Stomach (tissue), 4 donors: ENCODE measurements at regions not wholly inside any gene's neighbourhood (a gene's known extent, or its start where the extent isn't known, plus 50 kb on each side); places are given as distances from the start of the nearest gene placed in this dataset.

ENCODE experiments used
- EP300 ChIP-seq: sonication (generic); formaldehyde crosslinking; IDR thresholded peaks from one replicate; pipeline ENCODE4 v1.6.1; 2017; ENCODE audit warnings: antibody characterized with exemption
- POLR2A ChIP-seq, 4 donors: fragments of 450-650 bp; IDR thresholded peaks; one replicate each; pipeline ENCODE4 v1.6.1; 2016; ENCODE audit warnings: antibody characterized with exemption in 4 of 4, control low read depth in 2 of 4, mild to moderate bottlenecking in 1 of 4, moderate library complexity in 1 of 4
- POLR2AphosphoS5 ChIP-seq, 3 donors: sonication (generic); formaldehyde crosslinking; IDR thresholded peaks; one replicate each; pipeline ENCODE4 v1.6.1; 2016; ENCODE audit warnings: antibody characterized with exemption in 3 of 3
- TF ChIP-seq, protein P1 (sequence below), 7 experiments: fragments of 450-650 bp in 4 of 7; fragments of 200-600 bp in 3 of 7; sonication (generic) in 3 of 7; IDR thresholded peaks; one replicate each; pipeline ENCODE4 v1.5.1; 2016 to 2019; ENCODE audit warnings: antibody characterized with exemption in 7 of 7, control low read depth in 2 of 7, mild to moderate bottlenecking in 1 of 7

DNA sequence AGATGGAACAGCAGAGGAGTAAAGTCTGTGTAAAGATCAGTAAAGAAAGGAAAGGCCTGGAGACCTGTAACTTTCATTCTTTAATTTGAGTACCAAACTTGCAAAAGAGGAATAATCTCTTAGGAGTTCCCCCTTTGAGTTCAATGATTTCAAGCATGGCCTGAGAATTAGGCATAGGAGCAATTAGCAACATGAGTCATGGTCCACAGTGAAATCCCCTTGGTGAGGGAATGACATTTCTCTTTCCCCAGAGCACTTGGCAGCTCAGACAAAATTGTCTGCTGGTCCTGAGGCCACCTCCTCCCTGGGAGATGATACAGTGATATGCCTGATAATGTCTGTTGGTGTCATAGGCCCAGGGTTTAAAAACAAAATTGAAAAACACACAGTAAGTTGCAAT, 81.4 kb upstream of the CRBN start:
- TF ChIP-seq, protein P1, sequence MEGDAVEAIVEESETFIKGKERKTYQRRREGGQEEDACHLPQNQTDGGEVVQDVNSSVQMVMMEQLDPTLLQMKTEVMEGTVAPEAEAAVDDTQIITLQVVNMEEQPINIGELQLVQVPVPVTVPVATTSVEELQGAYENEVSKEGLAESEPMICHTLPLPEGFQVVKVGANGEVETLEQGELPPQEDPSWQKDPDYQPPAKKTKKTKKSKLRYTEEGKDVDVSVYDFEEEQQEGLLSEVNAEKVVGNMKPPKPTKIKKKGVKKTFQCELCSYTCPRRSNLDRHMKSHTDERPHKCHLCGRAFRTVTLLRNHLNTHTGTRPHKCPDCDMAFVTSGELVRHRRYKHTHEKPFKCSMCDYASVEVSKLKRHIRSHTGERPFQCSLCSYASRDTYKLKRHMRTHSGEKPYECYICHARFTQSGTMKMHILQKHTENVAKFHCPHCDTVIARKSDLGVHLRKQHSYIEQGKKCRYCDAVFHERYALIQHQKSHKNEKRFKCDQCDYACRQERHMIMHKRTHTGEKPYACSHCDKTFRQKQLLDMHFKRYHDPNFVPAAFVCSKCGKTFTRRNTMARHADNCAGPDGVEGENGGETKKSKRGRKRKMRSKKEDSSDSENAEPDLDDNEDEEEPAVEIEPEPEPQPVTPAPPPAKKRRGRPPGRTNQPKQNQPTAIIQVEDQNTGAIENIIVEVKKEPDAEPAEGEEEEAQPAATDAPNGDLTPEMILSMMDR (IDR thresholded peaks at IDR 0.05), result no peak
- TF ChIP-seq POLR2A (IDR thresholded peaks at IDR 0.05) (no peak), POLR2AphosphoS5 (IDR thresholded peaks at IDR 0.05) (no peak), EP300 (no peak)
